ENCODE measurements at regions not wholly inside any gene's neighbourhood (a gene's known extent, or its start where the extent isn't known, plus 50 kb on each side); places are given as distances from the start of the nearest gene placed in this dataset.
A peak's percentile ranks its signal among the peaks of the same experiment; 100 is the strongest.

- H3K4me3 ChIP-seq (ENCODE audit: low read length), result no peak overlapping the region
- peaks cover 60% of the 10 kb centered on the region for H3K4me1 ChIP-seq (ENCODE audit: control insufficient read depth, insufficient read depth, low read length)
- no peak overlapping the region for H3K9ac ChIP-seq (ENCODE audit: low read length)
- no peaks in the 10 kb centered on the region for H3K9me3 ChIP-seq (ENCODE audit: control insufficient read depth, low read length)
- peak; percentile 34 for DNase-seq (ENCODE audit: low read depth)
- H3K36me3 ChIP-seq (ENCODE audit: control insufficient read depth, insufficient read depth, low read length, severe bottlenecking), result no peaks in the 10 kb centered on the region
- no peaks in the 10 kb centered on the region for H3K27me3 ChIP-seq (replicated peaks; ENCODE audit: control insufficient read depth, insufficient read depth, low read length)
Measured at GRCh38 chr9:21686738-21687137, 115.7 kb upstream of the MTAP start.

DNA sequence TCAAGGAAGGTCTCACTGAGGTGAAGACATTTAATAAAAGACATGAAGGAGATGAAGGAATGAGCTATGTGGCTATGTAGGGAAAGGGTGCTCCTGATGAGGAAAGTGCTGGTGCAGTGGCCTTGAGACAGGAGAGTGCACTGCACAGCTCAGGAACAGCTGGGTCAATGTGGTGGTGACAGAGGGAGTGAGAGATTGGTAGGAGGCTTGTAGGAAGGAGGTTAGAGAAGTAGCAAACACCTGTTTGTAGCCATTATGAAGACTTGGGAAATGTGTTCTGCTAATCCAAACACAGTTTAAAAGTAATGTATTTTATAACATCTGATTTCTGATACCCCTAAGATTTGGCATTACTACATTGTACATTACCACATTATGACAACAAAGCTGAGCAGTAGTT is 115.1 kb upstream of the MTAP start:
- H3K4me1 ChIP-seq (ENCODE audit: control insufficient read depth, insufficient read depth, low read length), result peaks cover 54% of the 10 kb centered on the region
- H3K9ac ChIP-seq (ENCODE audit: low read length), result peak overlapping the region; percentile 87
- no peaks in the 10 kb centered on the region for H3K9me3 ChIP-seq (ENCODE audit: control insufficient read depth, low read length)
- H3K36me3 ChIP-seq (ENCODE audit: control insufficient read depth, insufficient read depth, low read length, severe bottlenecking), result no peaks in the 10 kb centered on the region
- no peak for DNase-seq (ENCODE audit: low read depth)
- no peak overlapping the region for H3K4me3 ChIP-seq (ENCODE audit: low read length)
- H3K27me3 ChIP-seq (replicated peaks; ENCODE audit: control insufficient read depth, insufficient read depth, low read length), result no peaks in the 10 kb centered on the region

DNA sequence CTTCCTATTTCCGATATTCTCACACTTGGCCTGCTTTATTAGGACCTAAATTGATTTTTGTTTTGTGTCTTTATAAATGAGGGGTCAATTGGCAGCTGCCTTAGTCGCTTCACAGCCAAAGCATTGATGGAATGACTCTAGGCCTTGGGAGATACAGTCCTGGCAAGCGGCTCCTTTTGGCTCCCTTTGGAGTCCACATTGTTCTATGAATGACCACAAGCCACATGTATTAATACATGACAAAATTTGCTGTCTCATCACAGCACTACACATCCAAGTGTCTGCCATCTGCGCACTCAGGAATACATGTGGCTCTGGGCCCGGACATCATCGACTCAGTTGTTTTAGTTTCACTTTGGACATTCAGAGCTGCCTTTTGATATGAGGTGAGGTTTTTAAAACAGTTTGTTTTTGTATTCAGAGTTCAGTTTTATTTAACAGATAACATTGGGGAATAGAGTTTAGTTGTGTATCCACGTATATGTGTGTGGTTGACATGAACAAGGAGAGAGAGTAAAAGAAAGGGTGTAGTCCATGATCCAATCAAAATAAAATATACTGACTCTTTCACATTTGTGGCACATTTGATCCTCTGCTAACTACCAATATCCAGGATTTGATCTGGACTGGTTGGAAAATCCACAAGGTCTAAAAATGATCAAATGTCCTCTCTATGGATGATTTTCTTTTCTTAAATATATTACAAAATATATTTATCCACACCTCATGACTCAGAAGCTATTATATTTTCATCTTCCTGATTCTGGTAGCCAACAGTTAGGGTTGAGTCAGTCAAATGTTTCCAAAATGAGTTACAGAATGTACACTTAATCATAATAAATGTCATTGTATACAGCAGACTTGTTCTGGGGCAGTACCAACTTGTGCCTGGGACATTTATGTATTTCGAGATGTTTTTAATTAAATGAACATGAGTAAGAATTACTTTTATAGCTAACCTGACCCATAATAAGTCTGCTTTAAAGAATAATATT is 114.0 kb upstream of the MTAP start:
- Histone ChIP-seq H3K4me3 (ENCODE audit: low read length) (peak overlapping the region; percentile 79), H3K9ac (ENCODE audit: low read length) (peak overlapping the region; percentile 87), H3K9me3 (ENCODE audit: control insufficient read depth, low read length) (no peaks in the 10 kb centered on the region), H3K4me1 (ENCODE audit: control insufficient read depth, insufficient read depth, low read length) (peaks cover 44% of the 10 kb centered on the region), H3K27me3 (replicated peaks; ENCODE audit: control insufficient read depth, insufficient read depth, low read length) (no peaks in the 10 kb centered on the region), H3K36me3 (ENCODE audit: control insufficient read depth, insufficient read depth, low read length, severe bottlenecking) (no peaks in the 10 kb centered on the region)
- DNase-seq (ENCODE audit: low read depth), result peak; percentile 61

GRCh38 chr9:21689854-21690253 is 112.6 kb upstream of the MTAP start:
- Histone ChIP-seq H3K4me3 (ENCODE audit: low read length) (no peak overlapping the region), H3K9me3 (ENCODE audit: control insufficient read depth, low read length) (no peaks in the 10 kb centered on the region), H3K9ac (ENCODE audit: low read length) (no peak overlapping the region), H3K4me1 (ENCODE audit: control insufficient read depth, insufficient read depth, low read length) (peaks cover 38% of the 10 kb centered on the region), H3K36me3 (ENCODE audit: control insufficient read depth, insufficient read depth, low read length, severe bottlenecking) (no peaks in the 10 kb centered on the region), H3K27me3 (replicated peaks; ENCODE audit: control insufficient read depth, insufficient read depth, low read length) (no peaks in the 10 kb centered on the region)
- no peak for DNase-seq (ENCODE audit: low read depth)

DNA sequence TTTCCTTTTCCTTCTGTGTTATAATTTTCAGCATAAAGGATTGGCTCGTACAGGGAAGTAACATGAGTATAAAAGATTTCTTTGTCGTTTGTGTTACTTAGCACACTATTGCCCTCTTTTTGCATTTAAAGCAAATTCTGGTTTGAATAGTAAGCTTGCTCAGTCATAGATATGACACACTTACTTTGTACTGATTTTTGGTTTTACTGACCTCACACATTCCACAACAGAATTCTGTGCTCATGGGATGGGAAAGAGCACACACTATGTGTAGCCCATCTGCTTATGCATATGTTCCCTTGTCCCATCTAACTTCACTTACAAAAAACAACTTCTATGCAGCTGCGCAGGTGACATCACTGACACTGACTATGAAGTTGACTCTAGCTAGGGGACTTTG is 111.9 kb upstream of the MTAP start:
- no peak overlapping the region for H3K9ac ChIP-seq (ENCODE audit: low read length)
- no peaks in the 10 kb centered on the region for H3K9me3 ChIP-seq (ENCODE audit: control insufficient read depth, low read length)
- H3K27me3 ChIP-seq (replicated peaks; ENCODE audit: control insufficient read depth, insufficient read depth, low read length), result no peaks in the 10 kb centered on the region
- H3K4me1 ChIP-seq (ENCODE audit: control insufficient read depth, insufficient read depth, low read length), result peaks cover 32% of the 10 kb centered on the region
- no peak overlapping the region for H3K4me3 ChIP-seq (ENCODE audit: low read length)
- no peaks in the 10 kb centered on the region for H3K36me3 ChIP-seq (ENCODE audit: control insufficient read depth, insufficient read depth, low read length, severe bottlenecking)
- peak; percentile 32 for DNase-seq (ENCODE audit: low read depth)

DNA sequence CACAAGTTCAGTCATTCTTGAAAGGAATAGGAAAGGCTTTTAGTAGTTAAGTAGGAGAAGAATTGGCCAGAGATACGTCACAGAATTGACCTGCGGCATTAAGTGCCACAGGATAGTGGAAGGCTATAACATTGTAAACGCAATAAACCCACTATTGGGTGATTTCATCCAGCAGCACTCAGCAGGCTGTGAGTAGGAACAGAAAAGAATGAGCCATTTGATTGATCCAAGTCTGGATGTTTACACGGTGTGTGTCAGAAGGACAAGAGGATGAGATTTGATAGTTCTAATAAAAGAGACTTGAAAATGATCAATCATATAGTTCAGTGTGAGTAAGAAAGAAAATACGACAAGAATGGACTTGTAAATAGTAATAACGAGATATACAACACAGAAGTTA is 110.0 kb upstream of the MTAP start:
- Histone ChIP-seq H3K36me3 (ENCODE audit: control insufficient read depth, insufficient read depth, low read length, severe bottlenecking) (no peaks in the 10 kb centered on the region), H3K27me3 (replicated peaks; ENCODE audit: control insufficient read depth, insufficient read depth, low read length) (no peaks in the 10 kb centered on the region), H3K4me1 (ENCODE audit: control insufficient read depth, insufficient read depth, low read length) (peaks cover 27% of the 10 kb centered on the region), H3K4me3 (ENCODE audit: low read length) (no peak overlapping the region), H3K9me3 (ENCODE audit: control insufficient read depth, low read length) (no peaks in the 10 kb centered on the region), H3K9ac (ENCODE audit: low read length) (no peak overlapping the region)
- no peak for DNase-seq (ENCODE audit: low read depth)

- Histone ChIP-seq H3K36me3 (ENCODE audit: control insufficient read depth, insufficient read depth, low read length, severe bottlenecking) (no peaks in the 10 kb centered on the region), H3K4me1 (ENCODE audit: control insufficient read depth, insufficient read depth, low read length) (peaks cover 9% of the 10 kb centered on the region), H3K9me3 (ENCODE audit: control insufficient read depth, low read length) (no peaks in the 10 kb centered on the region), H3K4me3 (ENCODE audit: low read length) (no peak overlapping the region), H3K9ac (ENCODE audit: low read length) (no peak overlapping the region), H3K27me3 (replicated peaks; ENCODE audit: control insufficient read depth, insufficient read depth, low read length) (no peaks in the 10 kb centered on the region)
- no peak for DNase-seq (ENCODE audit: low read depth)
Measured at GRCh38 chr9:21694424-21694823, 108.0 kb upstream of the MTAP start.

DNA sequence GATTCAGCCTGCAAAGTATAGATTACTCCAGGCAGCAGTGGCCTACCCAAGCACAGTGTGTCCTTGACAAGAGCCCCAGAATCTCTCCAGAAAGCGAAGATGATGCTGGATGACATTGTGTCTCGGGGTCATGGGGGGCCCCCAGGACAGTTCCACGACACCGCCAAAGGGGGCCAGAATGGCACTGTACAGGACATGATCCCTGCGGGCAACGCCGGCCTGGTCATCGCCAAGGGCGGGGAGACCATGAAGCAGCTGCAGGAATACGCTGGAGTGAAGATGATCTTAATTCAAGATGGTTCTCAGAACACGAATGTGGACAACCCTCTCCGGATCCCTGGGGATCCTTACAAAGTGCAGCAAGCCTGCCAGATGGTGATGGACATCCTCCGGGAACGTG is 107.0 kb upstream of the MTAP start:
- Histone ChIP-seq H3K4me3 (ENCODE audit: low read length) (no peak overlapping the region), H3K4me1 (ENCODE audit: control insufficient read depth, insufficient read depth, low read length) (peaks cover 1% of the 10 kb centered on the region), H3K9me3 (ENCODE audit: control insufficient read depth, low read length) (no peaks in the 10 kb centered on the region), H3K36me3 (ENCODE audit: control insufficient read depth, insufficient read depth, low read length, severe bottlenecking) (no peaks in the 10 kb centered on the region), H3K9ac (ENCODE audit: low read length) (no peak overlapping the region), H3K27me3 (replicated peaks; ENCODE audit: control insufficient read depth, insufficient read depth, low read length) (no peaks in the 10 kb centered on the region)
- no peak for DNase-seq (ENCODE audit: low read depth)

- H3K36me3 ChIP-seq (ENCODE audit: control insufficient read depth, insufficient read depth, low read length, severe bottlenecking), result no peaks in the 10 kb centered on the region
- H3K4me3 ChIP-seq (ENCODE audit: low read length), result no peak overlapping the region
- no peaks in the 10 kb centered on the region for H3K27me3 ChIP-seq (replicated peaks; ENCODE audit: control insufficient read depth, insufficient read depth, low read length)
- H3K4me1 ChIP-seq (ENCODE audit: control insufficient read depth, insufficient read depth, low read length), result no peaks in the 10 kb centered on the region
- no peaks in the 10 kb centered on the region for H3K9me3 ChIP-seq (ENCODE audit: control insufficient read depth, low read length)
- no peak overlapping the region for H3K9ac ChIP-seq (ENCODE audit: low read length)
- DNase-seq (ENCODE audit: low read depth), result no peak
Measured at GRCh38 chr9:21695874-21696341, 106.5 kb upstream of the MTAP start.

GRCh38 chr9:21696411-21696871 is 106.0 kb upstream of the MTAP start:
- Histone ChIP-seq H3K9ac (ENCODE audit: low read length) (no peak overlapping the region), H3K4me3 (ENCODE audit: low read length) (no peak overlapping the region), H3K9me3 (ENCODE audit: control insufficient read depth, low read length) (no peaks in the 10 kb centered on the region), H3K27me3 (replicated peaks; ENCODE audit: control insufficient read depth, insufficient read depth, low read length) (no peaks in the 10 kb centered on the region), H3K36me3 (ENCODE audit: control insufficient read depth, insufficient read depth, low read length, severe bottlenecking) (no peaks in the 10 kb centered on the region), H3K4me1 (ENCODE audit: control insufficient read depth, insufficient read depth, low read length) (no peaks in the 10 kb centered on the region)
- no peak for DNase-seq (ENCODE audit: low read depth)

GRCh38 chr9:21708260-21708711 is 94.2 kb upstream of the MTAP start:
- no peaks in the 10 kb centered on the region for H3K27me3 ChIP-seq (replicated peaks; ENCODE audit: control insufficient read depth, insufficient read depth, low read length)
- H3K9ac ChIP-seq (ENCODE audit: low read length), result no peak overlapping the region
- H3K4me3 ChIP-seq (ENCODE audit: low read length), result no peak overlapping the region
- DNase-seq (ENCODE audit: low read depth), result no peak
- no peaks in the 10 kb centered on the region for H3K9me3 ChIP-seq (ENCODE audit: control insufficient read depth, low read length)
- no peaks in the 10 kb centered on the region for H3K36me3 ChIP-seq (ENCODE audit: control insufficient read depth, insufficient read depth, low read length, severe bottlenecking)
- peaks cover 21% of the 10 kb centered on the region for H3K4me1 ChIP-seq (ENCODE audit: control insufficient read depth, insufficient read depth, low read length)

All from adipocyte (in vitro differentiated cells).